ENCODE measurements at regions not wholly inside any gene's neighbourhood (a gene's known extent, or its start where the extent isn't known, plus 50 kb on each side); places are given as distances from the start of the nearest gene placed in this dataset.

DNA sequence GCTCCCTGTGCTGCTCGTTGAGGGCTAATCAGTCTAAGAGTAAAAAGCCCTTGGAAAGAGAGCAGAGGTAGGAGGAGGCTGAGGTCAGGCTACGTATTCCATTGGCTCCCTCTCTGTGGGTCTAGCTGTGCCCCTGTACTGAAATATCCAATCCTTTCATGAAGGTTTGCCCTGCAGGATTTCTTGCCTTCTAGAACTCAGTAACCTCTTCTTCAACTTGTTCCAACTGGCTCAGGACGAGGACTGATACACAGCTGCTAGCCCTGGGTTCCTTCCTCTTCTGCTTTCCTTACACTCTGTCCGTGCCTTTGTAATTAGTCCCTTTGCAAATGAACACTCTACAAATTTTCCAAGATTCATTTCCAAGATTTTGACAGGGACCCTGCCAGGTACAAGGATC, 560.5 kb downstream of the ACTR3B start:
- no peak for ATAC-seq (ENCODE audit: insufficient read depth, low FRiP score)
- no peak overlapping the region for H3K4me3 ChIP-seq
- H3K9me3 ChIP-seq (ENCODE audit: control insufficient read depth in 4 of 4, insufficient read depth in 3 of 4, low read length in 3 of 4) = peaks cover 0 to 6% (median 0%) of the 10 kb centered on the region in 4 donors
- no peak for DNase-seq
- no peak overlapping the region for H3K9ac ChIP-seq (ENCODE audit: insufficient read depth in 1 of 2, low read length in 2 of 2)
- H3K27ac ChIP-seq (ENCODE audit: low read depth in 1 of 2, low read length in 1 of 2) = no peak overlapping the region
- no peaks in the 10 kb centered on the region for H3K27me3 ChIP-seq (ENCODE audit: control insufficient read depth in 3 of 3, insufficient read depth in 3 of 3, low read length in 2 of 3)
- no peaks in the 10 kb centered on the region for H3K4me1 ChIP-seq (ENCODE audit: control insufficient read depth in 5 of 5, insufficient read depth in 5 of 5, low read length in 5 of 5)
- TF ChIP-seq CTCF (IDR thresholded peaks at IDR 0.05; ENCODE audit: control extremely low read depth, extremely low read depth) = no peak
- 24 to 30% methylated on average over 4 of the region's 4 CpGs for WGBS, 2 donors
- H3K36me3 ChIP-seq (ENCODE audit: control insufficient read depth in 4 of 4, insufficient read depth in 4 of 4, low read length in 4 of 4) = no peaks in the 10 kb centered on the region

GRCh38 chr7:153320681-153321080, 561.1 kb downstream of the ACTR3B start:
- no peak overlapping the region for H3K9ac ChIP-seq (ENCODE audit: insufficient read depth in 1 of 2, low read length in 2 of 2)
- H3K9me3 ChIP-seq (ENCODE audit: control insufficient read depth in 4 of 4, insufficient read depth in 3 of 4, low read length in 3 of 4) = peaks cover 0 to 6% (median 0%) of the 10 kb centered on the region in 4 donors
- H3K27ac ChIP-seq (ENCODE audit: low read depth in 1 of 2, low read length in 1 of 2) = no peak overlapping the region
- no peaks in the 10 kb centered on the region for H3K27me3 ChIP-seq (ENCODE audit: control insufficient read depth in 3 of 3, insufficient read depth in 3 of 3, low read length in 2 of 3)
- ATAC-seq (ENCODE audit: insufficient read depth, low FRiP score) (no peak), DNase-seq (no peak)
- WGBS, 2 donors = 73 to 79% methylated on average over 4 of the region's 4 CpGs
- H3K4me3 ChIP-seq = no peak overlapping the region
- TF ChIP-seq CTCF (IDR thresholded peaks at IDR 0.05; ENCODE audit: control extremely low read depth, extremely low read depth) = no peak
- H3K4me1 ChIP-seq (ENCODE audit: control insufficient read depth in 5 of 5, insufficient read depth in 5 of 5, low read length in 5 of 5) = no peaks in the 10 kb centered on the region
- no peaks in the 10 kb centered on the region for H3K36me3 ChIP-seq (ENCODE audit: control insufficient read depth in 4 of 4, insufficient read depth in 4 of 4, low read length in 4 of 4)

- Histone ChIP-seq H3K4me1 (ENCODE audit: control insufficient read depth in 5 of 5, insufficient read depth in 5 of 5, low read length in 5 of 5) (no peaks in the 10 kb centered on the region), H3K4me3 (no peak overlapping the region), H3K27me3 (ENCODE audit: control insufficient read depth in 3 of 3, insufficient read depth in 3 of 3, low read length in 2 of 3) (no peaks in the 10 kb centered on the region), H3K36me3 (ENCODE audit: control insufficient read depth in 4 of 4, insufficient read depth in 4 of 4, low read length in 4 of 4) (no peaks in the 10 kb centered on the region), H3K9me3 (ENCODE audit: control insufficient read depth in 4 of 4, insufficient read depth in 3 of 4, low read length in 3 of 4) (peaks cover 0 to 6% (median 0%) of the 10 kb centered on the region in 4 donors), H3K27ac (ENCODE audit: low read depth in 1 of 2, low read length in 1 of 2) (no peak overlapping the region), H3K9ac (ENCODE audit: insufficient read depth in 1 of 2, low read length in 2 of 2) (no peak overlapping the region)
- ATAC-seq (ENCODE audit: insufficient read depth, low FRiP score) (no peak), DNase-seq (no peak)
- TF ChIP-seq CTCF (IDR thresholded peaks at IDR 0.05; ENCODE audit: control extremely low read depth, extremely low read depth) = no peak
- WGBS, 2 donors = 80 to 86% methylated on average over 11 of the region's 11 CpGs
Measured at GRCh38 chr7:153322991-153323390, 563.4 kb downstream of the ACTR3B start.

GRCh38 chr7:153324094-153324493, 564.5 kb downstream of the ACTR3B start:
- ATAC-seq (ENCODE audit: insufficient read depth, low FRiP score) = no peak
- 76 to 88% methylated on average over 5 of the region's 5 CpGs for WGBS, 2 donors
- H3K4me1 ChIP-seq (ENCODE audit: control insufficient read depth in 5 of 5, insufficient read depth in 5 of 5, low read length in 5 of 5) = no peaks in the 10 kb centered on the region
- no peak overlapping the region for H3K9ac ChIP-seq (ENCODE audit: insufficient read depth in 1 of 2, low read length in 2 of 2)
- H3K27ac ChIP-seq (ENCODE audit: low read depth in 1 of 2, low read length in 1 of 2) = no peak overlapping the region
- H3K9me3 ChIP-seq (ENCODE audit: control insufficient read depth in 4 of 4, insufficient read depth in 3 of 4, low read length in 3 of 4) = peaks cover 0 to 4% (median 0%) of the 10 kb centered on the region in 4 donors
- no peak for DNase-seq
- H3K36me3 ChIP-seq (ENCODE audit: control insufficient read depth in 4 of 4, insufficient read depth in 4 of 4, low read length in 4 of 4) = no peaks in the 10 kb centered on the region
- TF ChIP-seq CTCF (IDR thresholded peaks at IDR 0.05; ENCODE audit: control extremely low read depth, extremely low read depth) = no peak
- H3K4me3 ChIP-seq = no peak overlapping the region
- no peaks in the 10 kb centered on the region for H3K27me3 ChIP-seq (ENCODE audit: control insufficient read depth in 3 of 3, insufficient read depth in 3 of 3, low read length in 2 of 3)

Data from lung (tissue), 11 donors.